B cell (primary cell): ENCODE measurements at regions not wholly inside any gene's neighbourhood (a gene's known extent, or its start where the extent isn't known, plus 50 kb on each side); places are given as distances from the start of the nearest gene placed in this dataset.

Experiments used
- CTCF ChIP-seq: fragments of 200-600 bp; IDR thresholded peaks from one replicate; pipeline ENCODE4 v1.8.0; 2022; ENCODE audit warnings: antibody characterized with exemption, mild to moderate bottlenecking
- EZH2 ChIP-seq: IDR thresholded peaks from 2 replicates; pipeline ENCODE4 v1.6.1; 2012; ENCODE audit warnings: borderline replicate concordance, low read depth, mild to moderate bottlenecking, moderate library complexity, low read length; ENCODE audit not compliant: insufficient read depth, poor library complexity, severe bottlenecking

- TF ChIP-seq CTCF (no peak), EZH2 (no peak)
Measured at GRCh38 chr9:31034311-31034710, 1350.1 kb upstream of the ACO1 start.
